Thoracic aorta (tissue), 2 donors: ENCODE measurements at regions not wholly inside any gene's neighbourhood (a gene's known extent, or its start where the extent isn't known, plus 50 kb on each side); places are given as distances from the start of the nearest gene placed in this dataset.

Experiments used
- ATAC-seq: fragments of 150-250 bp; one replicate; pipeline ENCODE4 v1.8.0; 2017; ENCODE audit warnings: low read depth; ENCODE audit not compliant: insufficient number of reproducible peaks, low FRiP score
- DNase-seq: peaks from one replicate; pipeline ENCODE4 v3.0.0-alpha.2; 2020; ENCODE audit warnings: low spot score
- H3K27ac ChIP-seq, 2 donors: fragments of 200-600 bp; sonication (generic); 1 replicate in 1 of 2; 2 replicates in 1 of 2; pipeline ENCODE4 v1.5.1; 2016; ENCODE audit warnings: mild to moderate bottlenecking in 2 of 2, moderate library complexity in 2 of 2
- H3K27me3 ChIP-seq: fragments of 200-600 bp; sonication (generic); replicated peaks from 2 replicates; pipeline ENCODE4 v1.6.0; 2016; ENCODE audit warnings: mild to moderate bottlenecking; ENCODE audit not compliant: insufficient read depth
- H3K36me3 ChIP-seq: fragments of 200-600 bp; sonication (generic); one replicate; pipeline ENCODE4 v1.5.1; 2016
- H3K4me1 ChIP-seq, 2 donors: fragments of 200-600 bp; sonication (generic); 1 replicate in 1 of 2; 2 replicates in 1 of 2; pipeline versions ENCODE4 v1.5.1 to v1.6.0; 2016; ENCODE audit warnings: low read depth in 2 of 2, mild to moderate bottlenecking in 1 of 2; ENCODE audit not compliant: control insufficient read depth in 1 of 2
- H3K4me3 ChIP-seq: fragments of 200-600 bp; sonication (generic); 2 replicates; pipeline ENCODE4 v1.5.1; 2016; ENCODE audit warnings: mild to moderate bottlenecking
- H3K9me3 ChIP-seq: fragments of 200-600 bp; sonication (generic); 2 replicates; pipeline ENCODE4 v1.5.1; 2016
- TF ChIP-seq, protein P1 (sequence below): fragments of 200-600 bp; sonication (generic); IDR thresholded peaks from one replicate; pipeline ENCODE4 v1.5.1; 2019; ENCODE audit warnings: antibody characterized with exemption

DNA sequence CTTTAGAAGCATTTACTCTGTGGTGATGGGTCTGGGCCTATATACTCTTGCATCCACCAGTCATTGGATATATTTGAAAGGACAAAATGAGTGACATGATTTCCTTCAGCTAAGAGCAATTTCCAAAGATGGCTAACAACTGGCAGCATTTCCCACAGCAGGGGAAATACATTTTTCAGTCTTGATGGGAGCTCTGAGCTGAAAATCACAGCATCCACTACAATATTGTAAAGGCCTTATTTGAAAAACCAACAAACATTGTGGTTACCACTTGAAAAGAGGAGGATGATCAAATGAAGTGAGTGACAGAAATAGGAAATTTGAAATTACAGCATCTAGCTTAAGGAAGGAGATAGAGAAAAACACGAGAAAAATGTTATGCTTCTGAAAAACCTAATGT, 705.0 kb upstream of the EPHA7 start:
- Histone ChIP-seq H3K27ac (no peak overlapping the region), H3K36me3 (no peaks in the 10 kb centered on the region), H3K4me3 (no peak overlapping the region), H3K27me3 (no peaks in the 10 kb centered on the region), H3K9me3 (no peaks in the 10 kb centered on the region), H3K4me1 (no peaks in the 10 kb centered on the region)
- ATAC-seq, result no peak
- no peak for DNase-seq
- TF ChIP-seq, protein P1, sequence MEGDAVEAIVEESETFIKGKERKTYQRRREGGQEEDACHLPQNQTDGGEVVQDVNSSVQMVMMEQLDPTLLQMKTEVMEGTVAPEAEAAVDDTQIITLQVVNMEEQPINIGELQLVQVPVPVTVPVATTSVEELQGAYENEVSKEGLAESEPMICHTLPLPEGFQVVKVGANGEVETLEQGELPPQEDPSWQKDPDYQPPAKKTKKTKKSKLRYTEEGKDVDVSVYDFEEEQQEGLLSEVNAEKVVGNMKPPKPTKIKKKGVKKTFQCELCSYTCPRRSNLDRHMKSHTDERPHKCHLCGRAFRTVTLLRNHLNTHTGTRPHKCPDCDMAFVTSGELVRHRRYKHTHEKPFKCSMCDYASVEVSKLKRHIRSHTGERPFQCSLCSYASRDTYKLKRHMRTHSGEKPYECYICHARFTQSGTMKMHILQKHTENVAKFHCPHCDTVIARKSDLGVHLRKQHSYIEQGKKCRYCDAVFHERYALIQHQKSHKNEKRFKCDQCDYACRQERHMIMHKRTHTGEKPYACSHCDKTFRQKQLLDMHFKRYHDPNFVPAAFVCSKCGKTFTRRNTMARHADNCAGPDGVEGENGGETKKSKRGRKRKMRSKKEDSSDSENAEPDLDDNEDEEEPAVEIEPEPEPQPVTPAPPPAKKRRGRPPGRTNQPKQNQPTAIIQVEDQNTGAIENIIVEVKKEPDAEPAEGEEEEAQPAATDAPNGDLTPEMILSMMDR, result no peak

DNA sequence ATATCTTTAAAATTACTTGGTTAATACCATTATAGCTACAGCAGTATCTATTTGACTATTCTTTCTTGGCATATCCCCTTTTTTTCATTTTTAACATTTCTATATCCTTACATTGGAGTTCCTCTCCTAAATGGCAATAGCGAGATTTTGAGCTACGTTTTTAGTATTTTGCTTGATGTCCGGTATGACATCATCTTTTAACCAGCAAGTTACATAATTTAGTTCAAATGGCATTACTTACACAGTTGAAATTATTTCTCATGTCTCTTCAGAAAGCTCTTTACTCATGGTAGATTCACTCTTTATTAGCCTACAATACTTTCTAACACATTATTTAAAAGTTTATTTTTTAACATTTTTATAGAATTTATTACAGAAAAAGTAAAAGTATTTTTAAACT, 701.7 kb upstream of the EPHA7 start:
- Histone ChIP-seq H3K27ac (no peak overlapping the region), H3K36me3 (no peaks in the 10 kb centered on the region), H3K27me3 (no peaks in the 10 kb centered on the region), H3K4me3 (no peak overlapping the region), H3K4me1 (no peaks in the 10 kb centered on the region), H3K9me3 (no peaks in the 10 kb centered on the region)
- DNase-seq (no peak), ATAC-seq (no peak)
- TF ChIP-seq, protein P1, result no peak

DNA sequence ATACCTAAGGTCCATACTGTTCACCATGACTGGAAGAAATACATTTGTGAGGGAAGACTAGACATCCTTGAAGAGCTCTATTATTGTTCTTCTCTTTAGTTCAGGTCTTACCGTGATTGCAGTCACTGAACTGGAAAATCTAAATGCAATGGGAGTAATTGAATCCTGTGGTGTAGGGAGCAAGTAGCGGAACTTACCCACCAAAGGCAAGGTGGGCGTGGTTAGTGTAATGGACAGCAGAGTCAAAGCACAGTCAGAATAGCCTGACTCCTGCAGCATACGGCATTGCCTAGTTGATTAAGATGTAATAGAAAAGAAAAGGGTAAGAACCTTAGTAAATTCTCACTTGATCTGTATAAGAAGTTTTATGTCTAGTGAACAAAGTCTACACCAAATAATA, 679.7 kb upstream of the EPHA7 start:
- H3K9me3 ChIP-seq, result no peaks in the 10 kb centered on the region
- no peak overlapping the region for H3K27ac ChIP-seq
- H3K4me3 ChIP-seq, result no peak overlapping the region
- DNase-seq (no peak), ATAC-seq (no peak)
- TF ChIP-seq, protein P1, result no peak
- H3K36me3 ChIP-seq, result no peaks in the 10 kb centered on the region
- no peaks in the 10 kb centered on the region for H3K27me3 ChIP-seq
- no peaks in the 10 kb centered on the region for H3K4me1 ChIP-seq

DNA sequence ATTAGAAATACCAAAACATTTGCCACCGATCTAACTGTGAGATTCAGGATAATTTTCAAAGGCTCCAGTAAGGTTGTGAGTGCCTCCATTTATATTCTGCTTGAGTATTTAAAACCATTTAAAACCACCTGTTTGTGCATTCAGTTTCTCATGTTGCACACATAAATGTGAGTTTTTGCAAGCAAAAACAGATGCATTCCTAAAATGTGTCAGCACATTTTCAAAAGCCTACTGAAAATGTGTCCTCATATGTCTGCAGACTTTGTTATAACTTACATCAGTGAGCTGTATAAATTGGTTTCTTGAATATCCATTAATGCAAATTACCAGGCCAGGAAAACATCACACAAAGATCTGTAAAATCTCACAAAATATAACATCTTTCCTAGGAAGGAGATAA, 676.6 kb upstream of the EPHA7 start:
- no peak for ATAC-seq
- H3K36me3 ChIP-seq, result no peaks in the 10 kb centered on the region
- DNase-seq, result no peak
- no peak overlapping the region for H3K27ac ChIP-seq
- H3K9me3 ChIP-seq, result no peaks in the 10 kb centered on the region
- TF ChIP-seq, protein P1, result no peak
- no peak overlapping the region for H3K4me3 ChIP-seq
- no peaks in the 10 kb centered on the region for H3K27me3 ChIP-seq
- H3K4me1 ChIP-seq, result no peaks in the 10 kb centered on the region

DNA sequence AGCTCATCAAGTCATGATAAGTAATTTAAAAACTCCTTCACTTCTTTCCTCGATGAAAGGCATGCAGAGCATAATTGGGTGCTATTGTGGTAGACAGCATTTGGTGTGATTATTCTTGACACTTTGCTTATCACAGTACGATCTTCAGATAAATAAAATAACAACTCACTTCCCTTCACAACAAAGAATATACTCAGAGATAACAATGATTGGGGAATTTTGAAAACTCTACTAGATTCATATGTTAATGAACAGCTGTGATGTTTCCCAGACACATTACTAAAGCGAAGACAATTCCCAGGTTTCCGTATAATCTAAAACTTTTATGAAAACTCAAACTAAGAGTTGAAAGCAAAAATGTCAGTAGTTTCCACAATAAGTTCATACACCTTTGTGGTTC, 670.6 kb upstream of the EPHA7 start:
- ATAC-seq (no peak), DNase-seq (no peak)
- Histone ChIP-seq H3K27ac (no peak overlapping the region), H3K9me3 (no peaks in the 10 kb centered on the region), H3K4me1 (no peaks in the 10 kb centered on the region), H3K36me3 (no peaks in the 10 kb centered on the region), H3K27me3 (no peaks in the 10 kb centered on the region), H3K4me3 (no peak overlapping the region)
- TF ChIP-seq, protein P1, result no peak
